ENCODE measurements at regions not wholly inside any gene's neighbourhood (a gene's known extent, or its start where the extent isn't known, plus 50 kb on each side); places are given as distances from the start of the nearest gene placed in this dataset.

- DNase-seq (ENCODE audit: low read depth in 1 of 2, low spot score in 1 of 2) = no peak
These were observed 128.5 kb upstream of the LGALSL start for GRCh38 chr2:64325477-64325851.

GRCh38 chr2:64325852-64326577 lies 127.9 kb upstream of the LGALSL start:
- no peak overlapping the region for H3K4me3 ChIP-seq (replicated peaks; ENCODE audit: insufficient read depth, low read length)
- no peak for DNase-seq (ENCODE audit: low read depth in 1 of 2, low spot score in 1 of 2)
- H3K27me3 ChIP-seq (ENCODE audit: insufficient read depth, poor library complexity, severe bottlenecking) = peaks cover 3% of the 10 kb centered on the region
- TF ChIP-seq GABPA (IDR thresholded peaks at IDR 0.05; ENCODE audit: low read depth) = no peak
- TF ChIP-seq CTCF (IDR thresholded peaks at IDR 0.05; ENCODE audit: insufficient read depth, low read length) = no peak
- TF ChIP-seq POLR2AphosphoS5 (IDR thresholded peaks at IDR 0.05; ENCODE audit: low read depth) = no peak
- no peak for TF ChIP-seq SPI1 (IDR thresholded peaks at IDR 0.05; ENCODE audit: borderline replicate concordance, low read depth)
- TF ChIP-seq REST (IDR thresholded peaks at IDR 0.05; ENCODE audit: insufficient replicate concordance, low read depth) = no peak
- H3K27ac ChIP-seq (replicated peaks) = no peak overlapping the region

More at GRCh38 chr2:64325477-64325851, 128.5 kb upstream of the LGALSL start:
- H3K27ac ChIP-seq (replicated peaks) = no peak overlapping the region
- peaks cover 3% of the 10 kb centered on the region for H3K27me3 ChIP-seq (ENCODE audit: insufficient read depth, poor library complexity, severe bottlenecking)
- no peak overlapping the region for H3K4me3 ChIP-seq (replicated peaks; ENCODE audit: insufficient read depth, low read length)
- TF ChIP-seq REST (IDR thresholded peaks at IDR 0.05; ENCODE audit: insufficient replicate concordance, low read depth) = no peak
- TF ChIP-seq CTCF (IDR thresholded peaks at IDR 0.05; ENCODE audit: insufficient read depth, low read length) = no peak
- TF ChIP-seq GABPA (IDR thresholded peaks at IDR 0.05; ENCODE audit: low read depth) = no peak
- no peak for TF ChIP-seq SPI1 (IDR thresholded peaks at IDR 0.05; ENCODE audit: borderline replicate concordance, low read depth)
- no peak for TF ChIP-seq POLR2AphosphoS5 (IDR thresholded peaks at IDR 0.05; ENCODE audit: low read depth)

GRCh38 chr2:64326578-64327050 lies 127.3 kb upstream of the LGALSL start:
- DNase-seq (ENCODE audit: low read depth in 1 of 2, low spot score in 1 of 2) = no peak
- Histone ChIP-seq H3K27ac (replicated peaks) (no peak overlapping the region), H3K4me3 (replicated peaks; ENCODE audit: insufficient read depth, low read length) (no peak overlapping the region), H3K27me3 (ENCODE audit: insufficient read depth, poor library complexity, severe bottlenecking) (peaks cover 3% of the 10 kb centered on the region)
- no peak for TF ChIP-seq GABPA (IDR thresholded peaks at IDR 0.05; ENCODE audit: low read depth)
- TF ChIP-seq POLR2AphosphoS5 (IDR thresholded peaks at IDR 0.05; ENCODE audit: low read depth) = no peak
- TF ChIP-seq SPI1 (IDR thresholded peaks at IDR 0.05; ENCODE audit: borderline replicate concordance, low read depth) = no peak
- no peak for TF ChIP-seq CTCF (IDR thresholded peaks at IDR 0.05; ENCODE audit: insufficient read depth, low read length)
- no peak for TF ChIP-seq REST (IDR thresholded peaks at IDR 0.05; ENCODE audit: insufficient replicate concordance, low read depth)
